PC-9 (cell line): ENCODE measurements at regions not wholly inside any gene's neighbourhood (a gene's known extent, or its start where the extent isn't known, plus 50 kb on each side); places are given as distances from the start of the nearest gene placed in this dataset.

Source experiments
- BruUV-seq: library from RNA; stranded (reverse); fragments of 400-500 nt; replicated peaks from 2 replicates; lab custom pipeline; 2021; lab: Mats Ljungman, UMichigan
- CTCF ChIA-PET: fragments of 300-600 bp; sonication (Branson Sonifier 250); formaldehyde crosslinking; loops from one replicate; lab custom pipeline; 2022; ENCODE audit warnings: antibody characterized with exemption; lab: Charles Lee
- POLR2A ChIA-PET: fragments of 300-600 bp; sonication (Branson Sonifier 250); formaldehyde crosslinking; loops from one replicate; lab custom pipeline; 2022; ENCODE audit warnings: antibody characterized with exemption; ENCODE audit not compliant: unreplicated experiment; lab: Charles Lee
- DNase-seq, 2 experiments: peaks; one replicate each; pipeline versions ENCODE4 v3.0.0 to v3.0.0-alpha.2; 2015 to 2022; ENCODE audit warnings: mixed read lengths in 1 of 2
- H2AFZ ChIP-seq: fragments of 200-600 bp; sonication (generic); 2 replicates; pipeline ENCODE4 v1.8.1; 2017; ENCODE audit warnings: antibody characterized with exemption
- H3F3A ChIP-seq: fragments of 200-600 bp; sonication (generic); 2 replicates; pipeline ENCODE4 v1.8.1; 2017; ENCODE audit warnings: antibody characterized with exemption, mild to moderate bottlenecking, low read depth; ENCODE audit not compliant: insufficient read depth
- H3K27ac ChIP-seq: fragments of 200-600 bp; sonication (generic); 2 replicates; pipeline ENCODE4 v1.6.1; 2016; ENCODE audit warnings: mixed run types
- H3K27me3 ChIP-seq: fragments of 200-600 bp; sonication (generic); 2 replicates; pipeline ENCODE4 v1.6.1; 2016; ENCODE audit warnings: low read depth, mixed run types; ENCODE audit not compliant: insufficient read depth
- H3K36me3 ChIP-seq: fragments of 200-600 bp; sonication (generic); 2 replicates; pipeline ENCODE4 v1.6.1; 2016; ENCODE audit warnings: low read depth, mixed run types
- H3K4me1 ChIP-seq: fragments of 200-600 bp; sonication (generic); replicated peaks from 2 replicates; pipeline ENCODE4 v1.6.1; 2016; ENCODE audit warnings: mixed run types; ENCODE audit not compliant: insufficient read depth
- H3K4me2 ChIP-seq: fragments of 200-600 bp; sonication (generic); 2 replicates; pipeline ENCODE4 v1.6.1; 2017; ENCODE audit warnings: mixed run types
- H3K4me3 ChIP-seq: fragments of 200-600 bp; sonication (generic); 2 replicates; pipeline ENCODE4 v1.6.1; 2016; ENCODE audit warnings: mixed run types
- H3K79me2 ChIP-seq: fragments of 200-600 bp; sonication (generic); 2 replicates; pipeline ENCODE4 v1.6.1; 2017; ENCODE audit warnings: low read depth, mixed run types
- H3K9me2 ChIP-seq: fragments of 200-600 bp; sonication (generic); 2 replicates; pipeline ENCODE4 v1.8.1; 2017; ENCODE audit warnings: mild to moderate bottlenecking; ENCODE audit not compliant: insufficient read depth
- H3K9me3 ChIP-seq: fragments of 200-600 bp; sonication (generic); 2 replicates; pipeline ENCODE4 v1.8.1; 2016; ENCODE audit warnings: low read depth; ENCODE audit not compliant: insufficient read depth
- H4K20me1 ChIP-seq: fragments of 200-600 bp; sonication (generic); 2 replicates; pipeline ENCODE4 v1.8.1; 2017; ENCODE audit not compliant: insufficient read depth
- CTCF ChIP-seq: fragments of 200-600 bp; sonication (generic); conservative IDR thresholded peaks from 2 replicates; pipeline ENCODE4 v1.6.1; 2017; ENCODE audit warnings: mixed run types, antibody characterized with exemption, mild to moderate bottlenecking, moderate library complexity
- EZH2 ChIP-seq: fragments of 200-600 bp; sonication (generic); IDR thresholded peaks from 2 replicates; pipeline ENCODE4 v1.8.0; 2017; ENCODE audit warnings: antibody characterized with exemption, low read depth
- intact Hi-C: fragments of 100-400 bp; cut with micrococcal nuclease; formaldehyde crosslinking; loops from one replicate; pipeline ENCODE4 v1.10.0; 2022; ENCODE audit not compliant: unreplicated experiment

- Histone ChIP-seq H3F3A (no peaks in the 10 kb centered on the region), H3K27ac (no peak overlapping the region), H3K4me1 (peaks cover 7% of the 10 kb centered on the region), H3K9me2 (no peaks in the 10 kb centered on the region), H3K36me3 (no peaks in the 10 kb centered on the region), H3K27me3 (no peaks in the 10 kb centered on the region), H2AFZ (no peak overlapping the region), H3K4me2 (no peak overlapping the region), H3K4me3 (no peak overlapping the region), H3K79me2 (no peaks in the 10 kb centered on the region), H3K9me3 (no peaks in the 10 kb centered on the region), H4K20me1 (no peaks in the 10 kb centered on the region)
- ChIA-PET POLR2A (interaction anchor here (0.6 to 0.7 kb wide), 2 partner anchors 192 to 194 kb away, joined by 5 to 6 read pairs; partner anchors contain the start of gene MACIR), CTCF (no interaction called here)
- intact Hi-C loops, result no loop called here
- no TSS peak for BruUV-seq
- TF ChIP-seq EZH2 (no peak), CTCF (no peak)
- DNase-seq, result no peak
These were observed 109.9 kb downstream of the NUDT12 start for GRCh38 chr5:103452666-103453065.

GRCh38 chr5:103452089-103452488 is 110.5 kb downstream of the NUDT12 start:
- H3K9me3 ChIP-seq, result no peaks in the 10 kb centered on the region
- H3K4me1 ChIP-seq, result peaks cover 9% of the 10 kb centered on the region
- no peak overlapping the region for H3K27ac ChIP-seq
- no peak overlapping the region for H2AFZ ChIP-seq
- POLR2A ChIA-PET, result interaction anchor here (0.7 kb wide), 1 partner anchor 191 kb away, joined by 5 read pairs; no protein-coding TSS in a partner anchor
- no peaks in the 10 kb centered on the region for H3F3A ChIP-seq
- BruUV-seq, result no TSS peak
- no peak overlapping the region for H3K4me2 ChIP-seq
- no peaks in the 10 kb centered on the region for H3K9me2 ChIP-seq
- no peak overlapping the region for H3K4me3 ChIP-seq
- no peaks in the 10 kb centered on the region for H3K27me3 ChIP-seq
- intact Hi-C loops, result no loop called here
- CTCF ChIA-PET, result no interaction called here
- no peak for DNase-seq
- no peaks in the 10 kb centered on the region for H3K36me3 ChIP-seq
- TF ChIP-seq CTCF (no peak), EZH2 (no peak)
- H4K20me1 ChIP-seq, result no peaks in the 10 kb centered on the region
- no peaks in the 10 kb centered on the region for H3K79me2 ChIP-seq

- intact Hi-C loops, result loop anchor here (2.0 kb wide), 1 partner anchor 24 kb away; no protein-coding TSS in a partner anchor
- H3F3A ChIP-seq, result no peaks in the 10 kb centered on the region
- H3K27me3 ChIP-seq, result no peaks in the 10 kb centered on the region
- H3K27ac ChIP-seq, result peak overlapping the region; percentile 44; the same call in 1 of the 2 replicates
- ChIA-PET CTCF (no interaction called here), POLR2A (no interaction called here)
- no peaks in the 10 kb centered on the region for H3K79me2 ChIP-seq
- no peak overlapping the region for H3K4me2 ChIP-seq
- H3K36me3 ChIP-seq, result no peaks in the 10 kb centered on the region
- no peak for TF ChIP-seq CTCF
- TF ChIP-seq EZH2, result no peak
- no peaks in the 10 kb centered on the region for H4K20me1 ChIP-seq
- no peak overlapping the region for H3K4me3 ChIP-seq
- no peak for DNase-seq
- no peak overlapping the region for H2AFZ ChIP-seq
- no TSS peak for BruUV-seq
- no peaks in the 10 kb centered on the region for H3K9me3 ChIP-seq
- H3K4me1 ChIP-seq, result peaks cover 16% of the 10 kb centered on the region
- no peaks in the 10 kb centered on the region for H3K9me2 ChIP-seq
These were observed 111.3 kb downstream of the NUDT12 start for GRCh38 chr5:103451261-103451660.
